SW480 (cell line): ENCODE measurements at regions not wholly inside any gene's neighbourhood (a gene's known extent, or its start where the extent isn't known, plus 50 kb on each side); places are given as distances from the start of the nearest gene placed in this dataset.

ENCODE experiments used
- DNase-seq: peaks from one replicate; pipeline ENCODE4 v3.0.0-alpha.2; 2016; ENCODE audit warnings: low spot score

DNA sequence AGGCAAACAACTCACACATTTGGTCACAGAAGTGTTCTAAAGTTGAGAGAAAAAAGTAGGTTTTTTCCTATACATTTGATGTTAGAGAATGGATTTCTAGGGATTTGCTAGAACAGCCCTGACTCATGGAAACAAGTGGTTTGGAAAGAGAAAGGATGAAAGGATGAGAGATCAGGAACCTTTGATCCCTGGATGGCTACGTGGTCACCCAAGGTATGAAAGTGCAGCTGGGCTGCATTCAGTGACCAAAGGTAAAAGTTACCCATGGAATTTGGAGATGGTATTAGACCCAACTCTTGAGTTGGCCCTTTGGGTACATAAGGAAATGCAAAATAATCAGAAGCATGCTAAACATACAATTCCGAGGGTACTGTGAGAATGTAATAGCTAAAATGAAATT, 61.3 kb upstream of the SPIN1 start:
- no peak for DNase-seq

DNA sequence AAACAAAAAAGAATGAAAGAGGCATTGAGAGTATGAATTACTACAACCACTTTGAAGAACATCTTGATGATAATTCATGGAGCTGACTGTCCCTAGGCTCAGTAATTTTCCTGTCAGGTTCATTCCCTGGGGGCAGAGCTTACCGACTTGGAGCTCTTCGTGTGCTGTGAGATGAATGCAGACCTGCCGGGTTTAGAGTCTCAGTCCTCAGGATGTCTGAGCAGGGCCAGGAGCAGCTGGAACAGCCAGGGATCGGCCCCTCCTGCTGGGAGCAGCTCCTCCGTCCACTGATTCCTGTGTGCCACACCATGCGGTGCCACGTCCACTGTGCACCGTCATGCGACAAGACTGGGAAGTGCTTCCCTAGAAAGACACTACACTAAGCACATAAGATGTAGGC, 62.2 kb upstream of the SPIN1 start:
- DNase-seq: no peak

DNA sequence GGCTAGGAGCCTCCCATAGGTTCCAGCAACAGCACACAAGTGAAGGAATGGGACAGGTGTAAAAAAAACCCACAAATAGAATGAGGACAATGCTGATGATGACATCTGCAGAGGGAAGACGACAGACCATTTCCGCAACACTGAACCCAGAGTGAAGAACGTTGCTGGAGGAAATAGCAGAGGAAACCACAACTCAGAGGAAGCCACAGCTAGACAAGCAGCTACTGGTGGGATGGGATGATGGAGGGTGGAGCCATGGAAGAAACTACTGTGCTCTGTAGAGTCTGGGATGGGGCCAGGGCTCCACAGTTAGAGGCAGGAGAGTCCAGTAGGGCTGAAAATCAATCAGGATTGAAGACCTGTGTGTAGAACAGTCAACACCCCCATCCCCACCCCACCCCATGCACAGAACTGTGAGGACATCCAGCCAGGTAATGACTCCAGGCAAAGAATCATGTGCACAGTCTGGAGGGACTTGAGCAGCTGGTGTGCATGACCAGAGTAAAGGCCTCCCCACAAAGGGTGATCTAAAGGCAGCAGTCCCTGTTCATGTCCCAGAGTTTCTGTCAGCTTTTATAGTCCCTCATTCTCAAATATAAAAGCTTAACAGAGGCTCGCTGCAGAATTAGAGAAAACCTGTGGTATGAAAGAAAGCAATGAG, 65.2 kb upstream of the SPIN1 start:
- no peak for DNase-seq

DNA sequence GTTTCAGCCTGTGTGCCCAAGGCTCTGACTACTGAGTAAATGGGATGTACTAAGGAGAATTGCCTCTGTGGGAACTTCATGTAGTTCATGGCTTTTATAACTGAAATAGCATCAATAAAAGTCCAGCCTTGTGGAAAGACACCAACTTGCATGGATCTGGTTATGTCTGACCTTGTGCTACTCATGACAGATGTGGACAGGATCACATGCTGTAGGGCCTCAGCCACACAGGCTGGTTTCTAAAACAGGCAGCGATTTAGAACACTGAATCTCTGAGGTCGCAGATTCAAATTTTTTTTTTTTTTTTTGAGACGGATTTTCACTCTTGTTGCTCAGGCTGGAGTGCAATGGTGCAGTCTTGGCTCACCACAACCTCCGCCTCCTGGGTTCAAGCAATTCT, 66.5 kb upstream of the SPIN1 start:
- DNase-seq: no peak

DNA sequence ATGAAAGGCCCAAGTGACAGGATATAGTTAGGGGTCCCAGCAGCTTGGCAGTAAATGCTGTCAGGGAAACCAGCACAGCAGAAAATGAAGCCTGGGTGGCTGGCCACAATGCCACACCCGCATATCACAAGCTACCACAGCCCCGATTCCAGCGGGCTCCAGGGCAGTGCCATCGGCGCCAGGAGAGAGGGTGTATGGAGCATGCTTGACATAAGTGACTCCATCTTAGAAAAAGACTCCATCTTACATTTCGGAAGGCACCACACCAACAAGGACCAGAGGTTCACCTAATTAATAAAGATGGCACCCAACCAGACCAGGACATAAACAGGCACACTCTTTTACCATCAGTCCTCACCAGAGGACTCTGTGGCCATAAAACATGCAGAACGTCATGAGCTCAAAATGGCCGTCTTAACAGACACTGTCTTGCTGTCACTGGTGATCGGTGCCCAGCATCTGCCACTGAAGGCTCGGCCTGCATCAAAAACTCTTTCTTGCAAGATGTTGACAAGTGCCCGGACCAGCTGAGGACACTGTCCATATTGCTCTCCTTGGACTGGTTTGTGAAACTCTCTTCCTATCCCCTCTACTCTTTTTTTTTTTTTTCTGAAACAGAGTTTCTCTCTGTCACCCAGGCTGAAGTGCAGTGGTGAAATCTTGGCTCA, 67.4 kb upstream of the SPIN1 start:
- DNase-seq: no peak

DNA sequence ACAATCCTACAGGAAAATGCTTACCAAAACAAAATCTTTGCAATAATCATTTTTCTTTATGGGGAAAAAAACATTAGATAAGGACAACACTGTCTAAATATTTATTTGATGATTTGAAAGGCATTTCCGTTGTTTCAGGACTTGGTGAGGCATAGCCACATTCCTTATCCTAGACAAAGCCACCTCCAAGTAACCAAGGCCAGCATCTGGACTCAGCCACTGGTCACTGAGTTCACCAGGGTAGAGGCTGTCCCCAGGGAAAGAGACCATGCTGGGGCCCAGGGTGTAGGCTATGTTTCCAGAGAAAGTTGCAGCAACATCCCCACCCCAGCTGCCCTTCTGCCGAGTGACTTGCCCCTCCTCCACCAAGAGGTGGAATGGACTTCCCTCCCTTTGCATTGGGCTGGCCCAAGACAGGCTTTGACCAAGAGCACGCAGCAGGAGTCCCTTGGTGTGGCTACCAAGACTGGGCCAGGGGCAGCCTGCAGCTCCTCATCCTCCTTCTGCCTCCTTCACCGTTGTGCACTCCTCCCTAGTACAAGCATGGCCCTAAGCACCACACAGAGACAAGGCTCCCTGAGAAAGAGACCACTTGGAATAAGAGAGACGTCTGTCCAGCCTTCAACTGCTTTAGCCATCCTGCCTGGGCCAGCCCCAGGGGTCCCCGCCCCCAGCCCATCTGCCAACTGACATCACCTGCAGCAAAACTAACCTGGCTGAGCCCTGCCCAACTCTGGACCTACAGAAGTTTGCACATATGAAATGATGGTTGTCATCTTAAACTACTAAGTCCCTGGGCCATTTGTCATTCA, 68.1 kb upstream of the SPIN1 start:
- DNase-seq: no peak

DNA sequence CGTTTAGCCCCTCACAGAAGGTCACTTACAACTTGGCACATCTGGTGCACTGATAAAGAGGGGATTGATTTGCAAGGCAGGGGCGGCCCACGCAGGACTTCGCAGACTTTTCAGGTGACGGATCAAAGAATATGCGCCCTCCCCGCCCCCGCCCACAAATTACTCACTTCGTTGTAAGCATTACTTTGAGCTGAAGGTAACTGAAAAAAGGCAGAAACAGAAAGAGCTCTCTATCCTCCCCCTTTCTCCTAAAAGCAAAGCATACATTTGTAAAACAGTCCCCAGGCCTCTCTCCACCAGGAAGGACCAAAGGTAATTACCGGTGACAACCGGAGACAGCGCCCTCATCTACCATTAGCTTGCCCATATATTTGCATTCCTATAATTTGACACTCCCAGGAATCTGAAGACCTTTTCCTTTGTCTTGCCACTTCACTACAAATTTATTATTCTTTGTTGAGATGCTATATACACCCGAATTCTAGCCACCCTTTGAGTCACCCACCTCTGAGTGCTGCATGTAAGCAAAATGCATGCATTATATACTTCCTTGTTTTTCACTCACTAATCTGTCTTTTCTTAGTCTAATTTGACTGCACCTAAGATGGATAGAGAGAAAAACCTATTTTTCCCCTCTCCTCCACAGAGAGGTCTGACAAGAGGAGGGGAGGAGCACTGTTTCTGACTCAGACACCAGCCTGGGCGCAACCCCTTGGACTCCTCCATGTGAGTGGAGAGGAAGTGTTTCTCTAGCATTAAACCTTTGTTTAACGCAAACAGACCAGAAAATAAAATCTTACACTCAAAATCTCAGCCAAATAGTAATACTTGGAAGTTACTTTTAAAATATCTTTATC, 74.7 kb upstream of the SPIN1 start:
- peak; percentile 47 for DNase-seq

DNA sequence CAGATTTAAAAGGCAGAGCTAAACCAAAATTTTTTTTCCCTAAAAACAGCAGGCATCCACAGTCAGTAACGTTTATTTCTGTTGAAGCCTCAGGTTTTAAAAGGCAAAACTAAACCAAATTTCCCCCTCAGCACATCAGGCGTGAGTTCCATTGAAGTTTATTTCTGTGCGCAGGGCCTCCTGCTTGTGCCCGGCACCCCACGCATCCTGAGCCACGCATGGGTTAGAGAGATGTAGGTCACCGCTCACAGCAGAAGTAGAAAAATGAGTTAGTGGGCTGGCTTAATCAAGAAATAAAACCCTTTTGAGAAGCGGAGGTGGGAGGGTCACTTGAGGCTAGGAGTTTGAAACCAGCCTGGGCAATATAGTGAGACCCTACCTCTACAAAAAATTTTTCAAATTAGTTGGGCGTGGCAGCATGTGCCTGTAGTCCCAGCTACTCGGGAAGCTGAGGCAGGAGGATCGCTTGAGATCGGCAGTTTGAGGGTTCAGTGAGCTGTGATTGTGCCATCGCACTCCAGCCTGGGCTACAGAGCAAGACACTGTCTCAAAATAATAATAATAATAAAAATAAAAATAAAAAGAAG, 75.6 kb upstream of the SPIN1 start:
- no peak for DNase-seq

DNA sequence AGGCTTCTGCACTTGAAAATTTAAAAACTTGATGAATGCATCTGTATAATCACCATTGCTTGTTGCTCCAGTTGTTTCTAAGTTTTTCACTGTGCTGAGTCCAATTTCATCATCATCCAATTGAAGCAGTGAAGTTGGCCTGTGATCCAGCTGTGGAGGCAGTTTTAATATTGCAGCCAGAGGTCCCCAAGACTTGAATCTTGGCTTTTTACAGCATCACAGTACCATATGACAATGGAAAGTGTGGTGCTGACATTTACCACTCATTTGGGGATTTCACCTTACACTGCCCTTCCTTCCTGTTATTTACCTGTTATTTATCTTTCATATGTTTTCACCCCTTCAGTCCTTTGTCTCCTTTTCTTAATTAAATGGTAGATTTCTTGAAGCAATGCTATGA, 76.2 kb upstream of the SPIN1 start:
- no peak for DNase-seq

DNA sequence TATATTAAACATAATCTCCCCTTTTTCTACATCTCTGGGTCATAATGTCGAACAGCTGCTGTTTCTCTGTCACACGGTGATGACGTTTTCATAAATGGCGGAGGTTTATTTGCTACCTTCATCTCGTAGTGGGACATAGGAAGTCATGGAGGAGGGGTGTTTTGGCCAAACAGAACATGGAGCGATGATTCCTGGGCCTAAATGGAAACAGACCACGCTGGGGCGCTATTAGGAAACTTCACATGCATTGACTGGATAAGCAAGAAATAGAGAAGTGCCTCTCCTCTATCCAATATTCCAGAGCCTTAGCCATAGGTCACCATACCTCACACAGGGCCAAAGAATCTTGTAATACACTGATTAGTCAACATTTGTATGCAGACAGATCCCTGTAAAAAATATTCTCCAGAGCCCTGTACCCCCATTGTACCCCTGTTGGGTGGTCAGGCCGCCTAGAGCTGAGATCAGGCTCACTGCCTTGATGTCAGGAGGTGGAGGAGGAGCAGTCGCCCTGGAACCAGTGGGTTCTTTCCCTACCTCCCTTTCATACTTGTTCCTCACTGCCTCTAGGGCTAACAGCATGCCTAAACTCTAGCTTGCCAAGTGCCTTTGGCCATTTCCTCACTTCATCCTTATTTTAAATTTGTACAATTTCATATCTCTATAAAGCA, 77.8 kb upstream of the SPIN1 start:
- no peak for DNase-seq

DNA sequence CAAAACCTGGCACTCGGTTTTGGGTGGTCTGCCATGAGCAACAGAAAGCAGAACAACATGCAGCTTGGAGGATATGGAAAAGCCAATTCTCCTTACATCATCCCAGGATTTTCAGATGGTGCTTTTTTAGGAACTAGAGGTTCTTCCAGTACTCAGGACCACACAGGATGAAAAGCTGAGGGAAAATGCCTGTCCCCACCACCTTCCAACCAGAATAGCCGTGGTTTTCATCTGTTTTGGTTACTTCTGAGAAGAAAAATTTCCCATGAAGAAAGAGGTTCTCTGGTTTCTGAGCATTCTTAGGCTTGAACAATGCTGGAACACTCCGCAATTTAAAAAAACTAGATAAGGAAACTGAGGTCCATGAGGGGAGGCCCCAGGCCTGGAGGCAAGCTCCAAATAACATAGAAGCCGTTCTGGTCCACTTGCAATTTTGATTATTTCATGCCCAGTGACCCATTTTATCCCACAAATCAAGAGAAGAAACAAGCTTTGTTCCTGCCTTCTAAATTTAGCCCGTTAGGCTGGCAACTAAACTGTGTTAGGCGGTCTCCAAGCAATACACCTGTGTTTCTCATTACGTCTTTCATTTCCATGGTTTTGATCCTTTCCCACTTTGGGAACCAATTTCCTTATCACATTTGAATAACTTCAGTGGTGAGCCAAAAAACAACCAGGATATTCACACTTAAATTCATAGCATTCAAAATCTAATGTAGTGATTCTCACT, 79.2 kb upstream of the SPIN1 start:
- no peak for DNase-seq

DNA sequence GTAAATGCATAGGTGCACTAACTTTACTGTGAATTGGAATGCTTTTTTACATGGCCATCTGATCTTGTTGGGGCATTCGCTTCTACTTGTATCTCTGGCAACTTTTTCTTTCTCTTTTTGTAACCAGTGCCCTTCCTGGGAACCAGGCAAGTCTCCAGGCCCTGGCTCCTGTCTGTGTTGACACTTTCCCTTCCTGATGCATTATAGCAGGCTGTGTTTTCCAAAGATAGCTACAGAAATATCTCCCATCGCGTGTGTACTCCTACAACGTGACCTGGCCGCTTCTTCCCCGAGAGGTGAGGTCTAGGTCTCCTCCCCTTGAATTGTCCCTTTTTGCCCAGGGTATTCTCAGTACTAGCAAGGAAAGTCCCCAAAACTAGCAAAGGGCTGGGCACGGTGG, 81.1 kb upstream of the SPIN1 start:
- no peak for DNase-seq

DNA sequence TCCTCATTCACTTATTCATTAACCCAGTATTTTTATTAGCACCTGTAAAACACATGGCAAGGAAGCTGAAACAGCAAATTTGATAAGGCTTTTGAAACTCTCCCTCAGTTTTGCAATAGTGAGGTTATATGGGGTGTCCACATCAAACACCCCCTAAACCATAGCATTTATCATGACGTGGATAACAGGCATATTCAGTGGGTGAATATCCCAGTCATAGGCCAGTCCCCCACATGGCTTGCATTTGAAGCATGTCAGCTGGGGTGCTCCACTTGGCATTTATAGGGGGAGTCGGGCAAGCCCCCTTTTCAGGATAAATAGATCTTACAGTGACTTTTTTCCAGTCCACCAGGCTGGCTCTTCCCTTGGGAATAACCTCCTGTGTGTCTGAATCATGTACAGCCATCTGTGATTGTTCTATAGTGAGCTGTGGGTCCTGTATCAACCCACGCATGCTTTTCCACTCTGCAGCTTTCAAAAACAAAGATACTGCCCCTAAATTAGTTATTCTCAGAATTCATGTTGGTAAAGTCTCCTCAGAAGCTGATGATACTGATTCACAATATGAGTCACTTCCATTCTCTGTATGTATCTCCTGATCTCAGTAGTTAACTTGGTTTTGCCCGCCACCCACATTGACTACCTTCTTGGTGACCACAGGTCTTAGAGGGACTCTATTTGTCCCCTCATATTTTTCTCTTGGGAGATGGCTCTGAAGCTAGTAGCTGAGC, 84.4 kb upstream of the SPIN1 start:
- DNase-seq: no peak

DNA sequence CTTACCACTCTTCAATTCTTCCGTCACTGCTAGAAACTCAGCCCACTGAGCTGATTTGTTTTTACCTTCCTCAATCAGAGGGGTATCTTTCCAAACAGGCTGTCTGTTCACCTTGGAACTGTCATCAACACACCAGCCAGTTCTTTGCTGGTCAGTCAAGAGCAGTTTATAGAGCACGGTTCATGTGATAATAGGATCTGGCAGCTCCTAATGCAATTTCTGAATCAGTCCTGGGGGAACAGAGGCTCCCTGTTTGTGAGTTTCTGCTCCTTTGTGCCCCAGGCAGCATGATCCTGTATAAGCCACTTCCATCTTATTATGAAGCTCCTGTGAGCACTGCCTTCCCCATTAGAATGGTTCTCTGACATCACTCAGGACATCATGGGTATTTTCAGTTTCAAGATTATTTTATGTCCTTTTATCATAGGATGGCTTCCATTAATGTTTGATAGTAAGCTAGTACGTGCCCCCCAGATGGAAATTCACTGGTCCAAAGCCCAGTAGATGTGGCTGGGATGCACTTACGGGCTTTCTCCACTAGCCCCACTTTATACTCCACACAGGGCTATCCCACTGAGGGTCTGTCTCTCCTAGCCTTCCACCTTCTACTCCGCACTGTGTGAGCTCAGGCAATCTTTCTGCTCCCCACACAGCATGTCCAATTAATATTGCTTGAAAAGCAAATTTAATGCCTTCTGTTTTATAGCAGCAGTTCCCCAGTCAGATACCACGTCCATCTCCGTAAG, 85.5 kb upstream of the SPIN1 start:
- DNase-seq: no peak

DNA sequence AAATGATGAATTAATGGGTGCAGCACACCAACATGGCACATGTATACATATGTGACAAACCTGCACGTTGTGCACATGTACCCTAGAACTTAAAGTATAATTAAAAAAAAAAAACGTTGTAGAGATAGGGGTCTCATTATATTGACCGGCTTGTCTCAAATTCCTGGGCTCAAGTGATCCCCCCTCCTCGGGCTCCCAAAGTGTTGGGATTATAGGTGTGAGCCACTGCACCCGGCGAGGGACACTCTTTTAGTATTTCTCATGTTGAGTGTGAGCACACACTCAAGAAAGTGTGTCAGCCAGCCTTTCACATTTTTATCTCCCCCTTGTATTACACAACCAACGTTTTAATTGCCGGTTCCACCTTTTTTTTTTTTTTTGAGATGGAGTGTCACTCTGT, 87.7 kb upstream of the SPIN1 start:
- no peak for DNase-seq

DNA sequence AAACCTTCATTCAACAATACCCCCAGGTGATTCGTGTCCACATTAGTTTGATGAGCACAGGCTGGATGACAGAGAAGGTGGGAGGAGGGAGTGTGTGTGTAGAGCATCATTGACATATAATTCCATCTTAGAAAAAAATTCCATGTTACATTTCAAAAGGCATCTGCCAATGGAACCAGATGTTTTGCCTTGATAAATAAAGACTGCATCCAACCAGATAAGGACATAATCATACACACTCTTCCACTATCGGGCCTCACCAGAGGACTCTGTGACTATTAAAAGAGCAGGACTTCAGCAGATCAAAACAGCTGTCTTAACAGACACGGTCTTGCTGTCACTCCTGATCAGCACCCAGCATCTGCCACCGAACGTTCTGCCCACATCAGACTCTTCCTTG, 96.4 kb upstream of the SPIN1 start:
- DNase-seq: no peak

DNA sequence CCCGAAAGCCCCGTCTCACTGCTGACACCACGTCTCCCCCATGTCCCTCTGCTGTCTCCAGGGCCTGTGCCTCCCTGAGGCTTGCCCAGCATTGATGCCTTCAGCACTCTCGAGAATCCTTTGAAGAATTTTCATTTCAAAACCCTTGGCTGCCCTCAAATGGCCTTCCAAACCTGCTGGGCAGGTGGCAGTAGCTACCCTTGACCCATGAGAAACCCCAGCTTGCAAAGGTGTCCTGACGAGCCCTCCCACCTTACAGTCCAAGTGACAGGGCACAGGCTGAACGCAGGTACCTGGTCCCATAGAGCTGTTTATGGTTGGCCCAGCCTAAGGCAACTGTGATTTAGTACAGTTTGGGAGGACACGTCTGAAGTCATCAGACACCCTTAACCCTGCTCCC, 97.2 kb upstream of the SPIN1 start:
- DNase-seq: no peak

DNA sequence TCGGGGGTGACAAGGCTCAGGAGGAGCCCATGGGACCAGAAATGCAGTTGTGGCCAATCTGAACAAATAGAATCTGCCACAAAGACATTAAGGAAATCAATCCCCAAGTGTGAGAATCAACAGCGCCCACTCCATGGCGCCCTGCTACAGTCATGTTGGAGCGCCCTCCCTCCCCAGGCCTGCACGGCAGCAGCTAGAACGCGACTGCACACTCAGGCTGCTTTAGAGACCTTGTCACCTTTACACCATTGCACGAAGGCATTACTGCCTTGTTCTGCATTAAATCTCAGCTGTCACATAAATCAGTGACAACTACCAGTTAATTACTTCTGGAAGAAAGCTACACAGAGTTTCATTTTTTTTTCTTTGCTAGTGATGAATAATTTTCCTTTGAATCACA, 98.7 kb upstream of the SPIN1 start:
- DNase-seq: no peak

DNA sequence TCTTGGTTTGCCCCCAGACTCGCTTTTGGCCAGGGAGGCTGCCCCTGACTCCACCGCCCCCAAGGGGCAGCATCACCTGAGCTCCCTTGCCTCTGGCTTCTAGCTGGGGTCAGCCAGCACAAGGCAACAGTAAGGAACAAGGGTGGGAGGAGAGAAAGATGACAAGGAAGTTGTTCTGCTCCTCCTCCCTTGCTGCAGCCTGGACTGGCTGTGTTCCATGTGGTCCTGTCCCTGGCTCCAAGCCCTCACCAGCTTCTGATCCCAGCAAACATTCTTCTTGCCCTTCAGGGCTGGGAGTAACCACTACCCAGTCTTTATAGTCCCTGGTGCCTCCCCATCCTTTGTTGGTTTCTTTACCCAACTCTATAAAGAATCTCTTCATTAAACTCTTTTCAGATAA, 100.3 kb upstream of the SPIN1 start:
- DNase-seq: no peak
